ENCODE measurements at regions not wholly inside any gene's neighbourhood (a gene's known extent, or its start where the extent isn't known, plus 50 kb on each side); places are given as distances from the start of the nearest gene placed in this dataset.

DNA sequence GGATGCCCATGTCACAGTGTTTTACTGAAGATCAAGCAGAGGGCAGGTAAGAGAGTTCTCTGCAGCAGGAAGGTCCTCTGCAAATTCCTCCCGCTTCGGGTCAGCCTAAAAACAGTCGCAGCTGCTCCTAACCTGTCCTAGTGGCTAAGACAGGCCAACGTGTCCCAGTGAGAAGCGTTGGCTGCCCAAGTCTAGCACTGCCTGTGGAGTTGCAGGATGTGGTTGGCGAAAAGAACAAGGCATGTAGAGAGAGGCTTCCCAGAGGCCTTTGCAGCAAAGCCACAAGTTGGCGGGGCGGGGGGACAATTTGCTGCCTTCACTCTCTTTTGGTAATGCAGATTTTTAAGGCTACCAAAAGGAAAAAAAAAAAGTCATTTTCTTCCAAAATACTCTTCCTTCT is 340.1 kb downstream of the BCL11B start:
- Mint-ChIP-seq H3K27me3 (ENCODE audit: low read depth) (no peaks in the 10 kb centered on the region), H3K27ac (no peak overlapping the region), H3K4me3 (no peak overlapping the region), H3K4me1 (no peaks in the 10 kb centered on the region), H3K9me3 (peaks cover 4% of the 10 kb centered on the region), H3K36me3 (no peaks in the 10 kb centered on the region)
- no peak for TF ChIP-seq SMAD3 (CRISPR knock-in tag; IDR thresholded peaks at IDR 0.05; ENCODE audit: borderline replicate concordance)
- TF ChIP-seq, protein P1, sequence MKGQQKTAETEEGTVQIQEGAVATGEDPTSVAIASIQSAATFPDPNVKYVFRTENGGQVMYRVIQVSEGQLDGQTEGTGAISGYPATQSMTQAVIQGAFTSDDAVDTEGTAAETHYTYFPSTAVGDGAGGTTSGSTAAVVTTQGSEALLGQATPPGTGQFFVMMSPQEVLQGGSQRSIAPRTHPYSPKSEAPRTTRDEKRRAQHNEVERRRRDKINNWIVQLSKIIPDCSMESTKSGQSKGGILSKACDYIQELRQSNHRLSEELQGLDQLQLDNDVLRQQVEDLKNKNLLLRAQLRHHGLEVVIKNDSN (CRISPR knock-in tag; IDR thresholded peaks at IDR 0.05), result no peak
- no peak for TF ChIP-seq RELA (CRISPR knock-in tag; IDR thresholded peaks at IDR 0.05; ENCODE audit: borderline replicate concordance)
- TF ChIP-seq ZNF263 (CRISPR knock-in tag; IDR thresholded peaks at IDR 0.05; ENCODE audit: low read depth), result no peak
- TF ChIP-seq FOXJ3 (CRISPR knock-in tag; IDR thresholded peaks at IDR 0.05; ENCODE audit: borderline replicate concordance), result no peak
- no peak for TF ChIP-seq MXD4 (CRISPR knock-in tag; IDR thresholded peaks at IDR 0.05; ENCODE audit: borderline replicate concordance)
- TF ChIP-seq ATF2 (CRISPR knock-in tag; IDR thresholded peaks at IDR 0.05; ENCODE audit: borderline replicate concordance, low read depth), result no peak
- TF ChIP-seq ERG (CRISPR knock-in tag; IDR thresholded peaks at IDR 0.05), result no peak
- TF ChIP-seq, protein P2, sequence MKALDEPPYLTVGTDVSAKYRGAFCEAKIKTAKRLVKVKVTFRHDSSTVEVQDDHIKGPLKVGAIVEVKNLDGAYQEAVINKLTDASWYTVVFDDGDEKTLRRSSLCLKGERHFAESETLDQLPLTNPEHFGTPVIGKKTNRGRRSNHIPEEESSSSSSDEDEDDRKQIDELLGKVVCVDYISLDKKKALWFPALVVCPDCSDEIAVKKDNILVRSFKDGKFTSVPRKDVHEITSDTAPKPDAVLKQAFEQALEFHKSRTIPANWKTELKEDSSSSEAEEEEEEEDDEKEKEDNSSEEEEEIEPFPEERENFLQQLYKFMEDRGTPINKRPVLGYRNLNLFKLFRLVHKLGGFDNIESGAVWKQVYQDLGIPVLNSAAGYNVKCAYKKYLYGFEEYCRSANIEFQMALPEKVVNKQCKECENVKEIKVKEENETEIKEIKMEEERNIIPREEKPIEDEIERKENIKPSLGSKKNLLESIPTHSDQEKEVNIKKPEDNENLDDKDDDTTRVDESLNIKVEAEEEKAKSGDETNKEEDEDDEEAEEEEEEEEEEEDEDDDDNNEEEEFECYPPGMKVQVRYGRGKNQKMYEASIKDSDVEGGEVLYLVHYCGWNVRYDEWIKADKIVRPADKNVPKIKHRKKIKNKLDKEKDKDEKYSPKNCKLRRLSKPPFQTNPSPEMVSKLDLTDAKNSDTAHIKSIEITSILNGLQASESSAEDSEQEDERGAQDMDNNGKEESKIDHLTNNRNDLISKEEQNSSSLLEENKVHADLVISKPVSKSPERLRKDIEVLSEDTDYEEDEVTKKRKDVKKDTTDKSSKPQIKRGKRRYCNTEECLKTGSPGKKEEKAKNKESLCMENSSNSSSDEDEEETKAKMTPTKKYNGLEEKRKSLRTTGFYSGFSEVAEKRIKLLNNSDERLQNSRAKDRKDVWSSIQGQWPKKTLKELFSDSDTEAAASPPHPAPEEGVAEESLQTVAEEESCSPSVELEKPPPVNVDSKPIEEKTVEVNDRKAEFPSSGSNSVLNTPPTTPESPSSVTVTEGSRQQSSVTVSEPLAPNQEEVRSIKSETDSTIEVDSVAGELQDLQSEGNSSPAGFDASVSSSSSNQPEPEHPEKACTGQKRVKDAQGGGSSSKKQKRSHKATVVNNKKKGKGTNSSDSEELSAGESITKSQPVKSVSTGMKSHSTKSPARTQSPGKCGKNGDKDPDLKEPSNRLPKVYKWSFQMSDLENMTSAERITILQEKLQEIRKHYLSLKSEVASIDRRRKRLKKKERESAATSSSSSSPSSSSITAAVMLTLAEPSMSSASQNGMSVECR (CRISPR knock-in tag; IDR thresholded peaks at IDR 0.05; ENCODE audit: borderline replicate concordance), result no peak
- TF ChIP-seq NR3C1 (CRISPR knock-in tag; conservative IDR thresholded peaks at IDR 0.05; ENCODE audit: low read depth), result no peak
- TF ChIP-seq, protein P3, sequence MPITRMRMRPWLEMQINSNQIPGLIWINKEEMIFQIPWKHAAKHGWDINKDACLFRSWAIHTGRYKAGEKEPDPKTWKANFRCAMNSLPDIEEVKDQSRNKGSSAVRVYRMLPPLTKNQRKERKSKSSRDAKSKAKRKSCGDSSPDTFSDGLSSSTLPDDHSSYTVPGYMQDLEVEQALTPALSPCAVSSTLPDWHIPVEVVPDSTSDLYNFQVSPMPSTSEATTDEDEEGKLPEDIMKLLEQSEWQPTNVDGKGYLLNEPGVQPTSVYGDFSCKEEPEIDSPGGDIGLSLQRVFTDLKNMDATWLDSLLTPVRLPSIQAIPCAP (CRISPR knock-in tag; IDR thresholded peaks at IDR 0.05), result no peak
- TF ChIP-seq ZNF671 (CRISPR knock-in tag; IDR thresholded peaks at IDR 0.05), result no peak
- no peak for TF ChIP-seq MLX (CRISPR knock-in tag; IDR thresholded peaks at IDR 0.05)
- no peak for TF ChIP-seq ZNF396 (CRISPR knock-in tag; IDR thresholded peaks at IDR 0.05; ENCODE audit: borderline replicate concordance)
- ATAC-seq (no peak), DNase-seq (ENCODE audit: low spot score) (no peak)
- ChIA-PET POLR2A (no interaction called here), CTCF (no interaction called here)

DNA sequence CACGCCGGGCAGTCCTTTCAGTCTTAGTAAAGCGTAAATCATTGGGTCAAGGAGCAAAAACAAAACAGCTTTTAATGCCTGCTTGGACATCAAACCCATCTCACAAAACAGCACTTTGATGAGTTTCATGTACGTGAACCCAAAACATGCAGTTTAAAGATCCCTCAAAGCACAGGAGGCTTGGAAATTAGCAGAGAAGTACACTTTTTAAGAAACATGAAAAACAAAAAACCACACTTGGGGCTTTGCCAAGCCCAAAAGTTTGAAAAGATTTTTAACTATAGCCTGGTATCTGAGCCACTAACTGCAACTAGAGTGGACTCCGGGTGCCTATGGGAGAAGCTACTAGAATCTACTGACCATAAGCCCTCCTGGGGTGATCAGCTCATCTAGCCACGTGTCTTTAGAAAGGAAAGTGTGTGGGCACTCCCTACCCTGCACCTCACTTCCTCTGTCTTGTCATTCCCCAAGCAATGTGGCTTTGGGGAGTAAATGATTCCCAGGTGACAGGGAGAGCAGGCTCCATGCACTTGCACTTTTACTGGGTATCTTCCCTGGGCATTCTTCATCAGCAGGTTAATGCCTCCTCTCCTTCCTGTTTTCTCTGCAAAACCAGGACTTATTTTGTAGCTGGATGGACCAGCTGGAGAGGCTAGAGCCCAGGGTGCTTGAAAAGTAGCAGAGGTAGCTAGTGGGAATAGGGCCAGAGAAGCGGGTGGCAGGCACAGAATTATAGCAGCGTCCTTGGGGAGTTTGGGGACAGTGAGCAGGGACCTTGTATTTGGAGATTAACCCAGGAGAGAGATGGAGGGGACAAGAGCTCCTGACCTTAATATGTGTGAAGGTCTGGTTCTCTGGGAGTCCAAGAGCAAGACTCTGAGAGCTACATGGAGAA is 339.3 kb downstream of the BCL11B start:
- no peaks in the 10 kb centered on the region for H3K4me1 Mint-ChIP-seq
- H3K27me3 Mint-ChIP-seq (ENCODE audit: low read depth), result no peaks in the 10 kb centered on the region
- no peak for ATAC-seq
- peaks cover 4% of the 10 kb centered on the region for H3K9me3 Mint-ChIP-seq
- ChIA-PET POLR2A (no interaction called here), CTCF (no interaction called here)
- DNase-seq (ENCODE audit: low spot score), result no peak
- H3K36me3 Mint-ChIP-seq, result no peaks in the 10 kb centered on the region
- no peak overlapping the region for H3K4me3 Mint-ChIP-seq
- H3K27ac Mint-ChIP-seq, result no peak overlapping the region
- TF ChIP-seq MXD4 (CRISPR knock-in tag; IDR thresholded peaks at IDR 0.05; ENCODE audit: borderline replicate concordance) (no peak), FOXP4 (CRISPR knock-in tag; IDR thresholded peaks at IDR 0.05) (no peak), NR1H2 (CRISPR knock-in tag; IDR thresholded peaks at IDR 0.05) (no peak), IRF2 (CRISPR knock-in tag; IDR thresholded peaks at IDR 0.05; ENCODE audit: borderline replicate concordance, low read depth) (no peak), SOX15 (CRISPR knock-in tag; IDR thresholded peaks at IDR 0.05) (no peak), ZNF281 (CRISPR knock-in tag; IDR thresholded peaks at IDR 0.05) (no peak)

All from WTC11 (cell line).